Heart left ventricle (tissue), 13 donors: ENCODE measurements at regions not wholly inside any gene's neighbourhood (a gene's known extent, or its start where the extent isn't known, plus 50 kb on each side); places are given as distances from the start of the nearest gene placed in this dataset.

Experiments
- POLR2A ChIP-seq, 2 donors: fragments of 450-650 bp; IDR thresholded peaks; one replicate each; pipeline ENCODE4 v1.6.1; 2017; ENCODE audit warnings: antibody characterized with exemption in 2 of 2, mild to moderate bottlenecking in 2 of 2, moderate library complexity in 2 of 2
- TF ChIP-seq, protein P1 (sequence below), 12 donors: fragments of 200-600 bp; sonication (generic) in 4 of 12; IDR thresholded peaks; one replicate each; pipeline versions ENCODE4 v1.5.0 to v1.8.0; 2018 to 2022; ENCODE audit warnings: antibody characterized with exemption in 12 of 12, mild to moderate bottlenecking in 5 of 12
- donor health status: ischemic (EF 13 %, LVEDD 7.1; RV severe dilation, severe dysfunction).
- donor health status: DM: no; HTN: yes; CAD: no.
- donor health status: DM: no; HTN: no; CAD: no.
- donor health status: ischemic (EF 25% LVEDD 6.9; RV normal size, moderate dysfunction).
- donor health status: ischemic (EF 25% LVEDD 5.7; RV mildly dilated, moderate dysfunction).
- donor health status: ischemic (EF 35%, LVEDD 5.7; RV mildly dilated, moderate dysfunction).
- donor health status: nonischemic (EF 11% LVEDD 7.7; RV severe dilation, severe dysfunction).
- donor health status: DM: yes; HTN: yes; CAD: no.
- donor health status: PGD.
- donor health status: ischemic (EF 29% LVEDD 5.4; RV normal size, mild dysfunction).
- donor health status: nonischemic (EF 23%, LVEDD 6.1; RV moderate dilation, normal function).

DNA sequence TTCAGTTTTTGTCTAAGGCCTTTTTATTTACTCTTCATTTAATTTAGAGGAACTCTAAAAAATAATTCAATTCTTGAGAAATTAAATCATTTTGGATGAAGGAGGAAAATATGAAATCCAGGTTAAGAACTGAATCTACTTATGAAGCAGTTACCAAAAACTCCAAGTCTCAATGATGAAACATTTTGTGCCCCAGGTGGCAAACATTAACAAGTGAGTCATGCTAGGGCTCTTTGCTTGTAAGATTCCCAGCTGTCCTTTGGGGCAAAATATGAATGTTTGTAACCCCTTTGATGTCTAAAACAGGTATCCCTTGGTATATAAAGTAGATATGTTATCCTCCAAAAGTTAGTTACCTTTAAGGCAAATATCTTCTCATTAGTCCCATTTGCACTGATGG, 202.4 kb downstream of the NEDD1 start:
- TF ChIP-seq, protein P1, sequence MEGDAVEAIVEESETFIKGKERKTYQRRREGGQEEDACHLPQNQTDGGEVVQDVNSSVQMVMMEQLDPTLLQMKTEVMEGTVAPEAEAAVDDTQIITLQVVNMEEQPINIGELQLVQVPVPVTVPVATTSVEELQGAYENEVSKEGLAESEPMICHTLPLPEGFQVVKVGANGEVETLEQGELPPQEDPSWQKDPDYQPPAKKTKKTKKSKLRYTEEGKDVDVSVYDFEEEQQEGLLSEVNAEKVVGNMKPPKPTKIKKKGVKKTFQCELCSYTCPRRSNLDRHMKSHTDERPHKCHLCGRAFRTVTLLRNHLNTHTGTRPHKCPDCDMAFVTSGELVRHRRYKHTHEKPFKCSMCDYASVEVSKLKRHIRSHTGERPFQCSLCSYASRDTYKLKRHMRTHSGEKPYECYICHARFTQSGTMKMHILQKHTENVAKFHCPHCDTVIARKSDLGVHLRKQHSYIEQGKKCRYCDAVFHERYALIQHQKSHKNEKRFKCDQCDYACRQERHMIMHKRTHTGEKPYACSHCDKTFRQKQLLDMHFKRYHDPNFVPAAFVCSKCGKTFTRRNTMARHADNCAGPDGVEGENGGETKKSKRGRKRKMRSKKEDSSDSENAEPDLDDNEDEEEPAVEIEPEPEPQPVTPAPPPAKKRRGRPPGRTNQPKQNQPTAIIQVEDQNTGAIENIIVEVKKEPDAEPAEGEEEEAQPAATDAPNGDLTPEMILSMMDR (IDR thresholded peaks at IDR 0.05): no peak
- TF ChIP-seq POLR2A (IDR thresholded peaks at IDR 0.05): no peak
